Transverse colon (tissue), 4 donors: ENCODE measurements at regions not wholly inside any gene's neighbourhood (a gene's known extent, or its start where the extent isn't known, plus 50 kb on each side); places are given as distances from the start of the nearest gene placed in this dataset.
"Not testable (repeated sequence)": the region's sequence is repeated elsewhere in the genome, so short reads cannot be mapped to it uniquely, and the experiment has no call there.

Experiments used
- POLR2AphosphoS5 ChIP-seq, 3 donors: sonication (generic); formaldehyde crosslinking; IDR thresholded peaks; one replicate each; pipeline ENCODE4 v1.6.1; 2016; ENCODE audit warnings: antibody characterized with exemption in 3 of 3
- TF ChIP-seq, protein P1 (sequence below), 5 experiments: fragments of 200-600 bp in 3 of 5; fragments of 450-650 bp in 2 of 5; sonication (generic) in 3 of 5; IDR thresholded peaks; 1 replicate in 2 of 5; 2 replicates in 3 of 5; pipeline ENCODE4 v1.5.1; 2016 to 2017; ENCODE audit warnings: antibody characterized with exemption in 5 of 5, inconsistent platforms in 3 of 5, mild to moderate bottlenecking in 2 of 5, moderate library complexity in 1 of 5

- TF ChIP-seq POLR2AphosphoS5 (IDR thresholded peaks at IDR 0.05), result not testable (repeated sequence)
- TF ChIP-seq, protein P1, sequence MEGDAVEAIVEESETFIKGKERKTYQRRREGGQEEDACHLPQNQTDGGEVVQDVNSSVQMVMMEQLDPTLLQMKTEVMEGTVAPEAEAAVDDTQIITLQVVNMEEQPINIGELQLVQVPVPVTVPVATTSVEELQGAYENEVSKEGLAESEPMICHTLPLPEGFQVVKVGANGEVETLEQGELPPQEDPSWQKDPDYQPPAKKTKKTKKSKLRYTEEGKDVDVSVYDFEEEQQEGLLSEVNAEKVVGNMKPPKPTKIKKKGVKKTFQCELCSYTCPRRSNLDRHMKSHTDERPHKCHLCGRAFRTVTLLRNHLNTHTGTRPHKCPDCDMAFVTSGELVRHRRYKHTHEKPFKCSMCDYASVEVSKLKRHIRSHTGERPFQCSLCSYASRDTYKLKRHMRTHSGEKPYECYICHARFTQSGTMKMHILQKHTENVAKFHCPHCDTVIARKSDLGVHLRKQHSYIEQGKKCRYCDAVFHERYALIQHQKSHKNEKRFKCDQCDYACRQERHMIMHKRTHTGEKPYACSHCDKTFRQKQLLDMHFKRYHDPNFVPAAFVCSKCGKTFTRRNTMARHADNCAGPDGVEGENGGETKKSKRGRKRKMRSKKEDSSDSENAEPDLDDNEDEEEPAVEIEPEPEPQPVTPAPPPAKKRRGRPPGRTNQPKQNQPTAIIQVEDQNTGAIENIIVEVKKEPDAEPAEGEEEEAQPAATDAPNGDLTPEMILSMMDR (IDR thresholded peaks at IDR 0.05), result not testable (repeated sequence)
Measured at GRCh38 chr10:100666634-100667033, 78.7 kb upstream of the PAX2 start.
